SK-MEL-5 (cell line): ENCODE measurements at regions not wholly inside any gene's neighbourhood (a gene's known extent, or its start where the extent isn't known, plus 50 kb on each side); places are given as distances from the start of the nearest gene placed in this dataset.
A peak's percentile ranks its signal among the peaks of the same experiment; 100 is the strongest.
"Not testable (repeated sequence)": the region's sequence is repeated elsewhere in the genome, so short reads cannot be mapped to it uniquely, and the experiment has no call there.

Experiments
- DNase-seq: peaks from one replicate; pipeline ENCODE4 v3.0.0-alpha.2; 2016; ENCODE audit warnings: low read depth, low spot score
- in situ Hi-C: cut with HindIII; loops from 2 replicates; pipeline ENCODE4 v1.10.0; 2016; ENCODE audit warnings: low sequenced_read_pairs, high pct_unique_total_duplicates, low pct_unique_long_range_greater_than_20kb

DNA sequence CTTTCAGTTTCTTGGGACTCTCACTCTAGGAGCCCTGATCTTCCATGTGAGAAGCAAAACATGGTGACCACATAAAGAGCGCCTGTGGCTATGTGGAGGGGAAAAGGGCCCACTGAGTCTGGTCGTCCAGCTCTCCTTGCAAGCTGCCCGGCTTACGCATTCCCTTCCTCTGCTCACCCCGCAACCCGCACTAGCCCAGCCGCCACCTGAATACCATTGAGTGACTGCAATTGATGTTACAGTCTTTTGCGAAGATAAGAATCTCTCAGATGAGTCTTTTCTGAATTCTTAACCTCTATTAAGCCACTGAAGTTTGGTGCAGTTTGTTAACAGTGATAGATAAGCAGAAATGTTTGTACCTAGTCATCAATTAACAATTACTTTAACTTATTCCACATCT, 589.0 kb upstream of the DPPA4 start:
- DNase-seq: no peak
- in situ Hi-C loops: no loop called here

DNA sequence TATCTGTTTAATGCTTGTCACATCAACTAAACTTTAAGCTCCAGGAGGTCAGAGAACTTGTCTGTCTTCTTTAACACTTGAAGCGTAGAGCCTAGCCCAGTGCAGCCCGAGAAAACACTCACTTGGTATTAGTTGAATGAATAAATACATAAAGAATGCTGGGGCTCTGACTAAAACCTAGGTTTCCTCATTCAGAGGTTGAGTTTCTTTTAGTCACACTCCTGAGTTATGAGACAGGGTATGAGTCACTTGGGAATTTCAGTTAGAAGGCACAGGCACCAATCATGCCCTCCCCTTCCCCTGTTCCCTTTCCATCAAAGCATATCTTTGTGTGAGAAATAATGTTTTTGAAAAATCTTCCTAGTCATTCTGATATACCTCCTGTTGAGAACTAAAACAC, 589.8 kb upstream of the DPPA4 start:
- DNase-seq: peak; percentile 98
- in situ Hi-C loops: no loop called here

DNA sequence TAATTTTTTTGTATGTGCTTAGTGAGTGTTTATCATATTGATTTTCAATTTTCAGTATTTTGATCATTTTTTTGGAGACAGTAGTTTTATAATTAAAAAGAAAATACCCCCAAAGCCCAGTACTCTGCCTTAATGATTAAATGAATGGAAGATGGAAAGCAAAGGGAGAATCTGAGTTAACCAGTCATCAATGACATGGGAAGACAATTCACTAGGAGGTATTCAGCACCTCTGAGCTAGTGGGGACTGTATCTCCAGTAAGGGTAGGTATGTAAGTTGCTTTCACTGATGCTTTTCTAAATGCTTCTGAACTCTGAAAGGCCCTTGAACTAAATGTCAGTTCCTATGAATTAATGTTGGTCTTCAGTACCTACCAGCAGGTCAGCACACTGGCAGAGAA, 590.4 kb upstream of the DPPA4 start:
- in situ Hi-C loops: no loop called here
- DNase-seq: peak; percentile 28

DNA sequence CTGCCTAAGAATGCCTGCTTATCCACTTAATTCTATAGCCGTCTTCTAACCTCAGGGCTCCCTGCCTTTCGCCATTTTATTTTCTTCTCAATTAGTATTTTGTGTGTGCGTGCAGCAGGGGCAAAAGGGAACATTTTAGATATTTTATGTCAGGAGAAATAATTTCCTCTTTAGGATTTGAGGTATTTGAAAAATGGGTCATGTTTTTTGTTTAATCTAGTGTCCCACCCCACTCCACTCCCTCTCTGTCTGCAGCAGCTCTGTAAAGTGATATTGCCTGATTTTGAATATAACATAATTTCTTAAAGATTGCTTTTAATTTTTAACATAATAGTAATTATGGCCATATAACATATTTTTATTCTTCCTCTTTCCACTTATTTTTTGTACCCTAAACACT, 593.2 kb upstream of the DPPA4 start:
- DNase-seq: no peak
- in situ Hi-C loops: no loop called here

DNA sequence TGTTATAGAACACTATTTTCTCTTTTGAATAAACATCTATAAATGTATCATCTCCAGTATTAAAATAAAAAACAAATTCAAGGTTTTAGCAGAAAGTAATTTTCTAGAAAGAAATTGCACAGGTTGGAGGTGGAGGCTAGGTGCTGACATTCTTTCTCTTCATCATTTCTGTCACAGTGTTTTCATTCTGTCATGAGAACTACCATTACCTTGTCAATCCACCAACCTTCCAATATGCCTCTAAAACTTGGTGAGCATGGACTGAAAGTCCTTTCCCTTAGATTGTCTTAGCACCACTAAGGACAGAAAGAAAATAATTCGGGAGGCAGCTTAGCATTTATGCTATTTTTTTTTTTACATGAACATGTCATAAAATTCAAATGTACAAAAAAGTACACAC, 596.2 kb upstream of the DPPA4 start:
- in situ Hi-C loops: no loop called here
- DNase-seq: no peak

DNA sequence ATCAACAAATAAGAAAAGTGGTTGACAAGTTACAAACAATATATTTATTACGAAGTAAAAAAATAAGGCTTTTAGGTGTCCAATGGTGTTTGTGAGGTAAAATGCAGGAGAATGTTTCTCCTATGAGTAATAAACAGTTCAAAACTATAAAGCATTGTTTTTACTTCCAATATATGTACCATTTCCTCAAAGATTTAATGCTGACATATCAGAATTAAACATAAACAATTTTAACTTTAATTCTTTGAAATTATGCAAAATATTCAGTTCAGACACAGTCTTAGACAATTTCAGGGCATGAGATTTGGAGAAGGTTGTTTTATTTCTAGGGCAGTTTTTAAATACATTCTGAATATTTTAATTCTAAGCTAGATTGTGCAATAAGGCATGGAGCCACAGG, 602.5 kb upstream of the DPPA4 start:
- no peak for DNase-seq
- in situ Hi-C loops: no loop called here

DNA sequence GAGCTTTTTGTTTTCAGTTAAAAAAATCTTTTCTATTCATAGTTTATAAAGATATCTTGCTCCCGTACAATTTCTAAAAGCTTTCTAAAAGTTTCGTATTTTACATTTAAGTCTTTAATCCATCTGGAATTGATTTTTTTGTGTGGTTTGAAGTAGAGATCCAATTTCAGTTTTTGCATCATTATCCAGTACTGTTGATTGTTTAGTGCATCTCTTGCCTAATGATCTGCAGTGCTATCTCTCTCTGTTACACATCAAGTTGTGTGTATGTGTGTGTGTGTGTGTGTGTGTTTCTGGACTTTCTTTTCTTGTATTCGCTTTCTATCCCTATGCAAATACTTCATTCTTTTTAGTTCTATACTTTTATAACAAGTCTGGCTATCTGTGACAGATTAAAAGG, 605.8 kb upstream of the DPPA4 start:
- in situ Hi-C loops: no loop called here
- DNase-seq: no peak

DNA sequence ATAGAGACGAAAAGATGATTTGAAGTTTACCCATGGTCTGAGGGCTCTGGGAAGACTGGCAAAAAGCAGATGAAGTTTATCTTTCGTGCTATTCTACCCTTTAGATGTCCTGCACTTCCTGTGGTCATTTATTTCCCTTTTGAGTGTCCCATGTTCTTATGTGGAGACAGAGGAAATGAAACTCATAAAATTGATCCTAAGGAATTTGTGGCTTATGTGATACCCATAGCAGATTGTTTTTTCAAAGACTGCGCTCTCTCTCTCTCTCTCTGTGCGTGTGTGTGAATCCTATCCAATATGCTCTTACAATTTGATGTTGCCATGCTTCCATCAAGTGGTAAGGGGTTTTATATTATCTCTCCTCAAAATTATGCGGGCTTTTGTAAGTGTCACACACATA, 607.5 kb upstream of the DPPA4 start:
- in situ Hi-C loops: no loop called here
- DNase-seq: peak; percentile 55

DNA sequence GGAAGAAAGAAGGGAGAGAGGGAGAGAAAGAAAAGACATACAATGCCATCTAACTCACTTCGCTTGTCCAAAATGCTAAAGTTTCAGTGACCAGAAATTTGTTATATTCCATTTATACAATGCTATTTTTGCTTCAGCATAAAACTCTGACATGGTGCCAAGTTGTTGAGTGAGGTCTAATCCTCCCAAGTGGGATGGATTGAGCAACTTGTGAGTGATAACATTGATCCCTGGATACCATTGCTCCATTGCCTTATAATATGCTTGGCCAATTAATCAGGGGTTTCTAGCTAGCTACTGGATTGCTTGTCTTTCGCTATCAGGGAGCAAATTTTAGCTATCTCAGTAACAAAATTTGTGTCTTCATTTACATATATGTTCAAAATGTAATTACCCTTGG, 615.6 kb upstream of the DPPA4 start:
- DNase-seq: no peak

DNA sequence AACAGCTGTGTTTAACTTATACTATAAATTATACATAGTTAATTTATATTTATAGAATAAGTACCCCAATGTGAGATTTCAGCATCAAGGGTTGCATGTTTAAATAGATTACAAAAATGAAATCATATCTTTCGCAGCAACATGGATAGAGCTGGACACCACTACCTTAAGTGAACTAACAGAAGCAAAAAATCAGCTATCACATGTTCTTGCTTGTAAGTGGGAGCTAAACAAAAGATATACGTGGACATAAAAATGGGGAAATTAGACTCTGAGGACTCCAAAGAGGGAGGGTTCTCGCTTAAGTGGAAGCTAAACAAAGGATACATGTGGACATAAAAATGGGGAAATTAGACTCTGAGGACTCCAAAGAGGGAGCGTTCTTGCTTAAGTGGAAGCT, 626.5 kb upstream of the DPPA4 start:
- DNase-seq: no peak
- in situ Hi-C loops: no loop called here

More for the DNA sequence above, 615.6 kb upstream of the DPPA4 start:
- in situ Hi-C loops: no loop called here

DNA sequence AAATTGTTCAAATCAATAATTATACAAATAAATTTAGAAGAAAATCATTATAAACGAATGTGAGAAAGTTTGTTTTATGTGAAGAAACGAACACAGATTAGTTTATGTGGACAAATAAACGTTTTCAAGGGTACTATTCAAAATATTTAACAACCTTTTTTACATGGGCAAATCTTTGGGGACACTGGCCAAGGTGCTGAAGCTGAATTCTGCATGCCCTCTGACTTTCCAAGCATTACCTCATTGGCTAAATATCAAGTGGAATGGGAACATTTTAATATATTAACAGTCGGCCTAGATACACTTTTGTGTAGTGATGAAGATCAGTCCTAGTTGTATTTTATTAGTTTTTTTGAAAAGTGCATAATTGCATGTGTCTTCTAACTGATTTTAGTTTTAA, 636.4 kb upstream of the DPPA4 start:
- in situ Hi-C loops: no loop called here
- no peak for DNase-seq

DNA sequence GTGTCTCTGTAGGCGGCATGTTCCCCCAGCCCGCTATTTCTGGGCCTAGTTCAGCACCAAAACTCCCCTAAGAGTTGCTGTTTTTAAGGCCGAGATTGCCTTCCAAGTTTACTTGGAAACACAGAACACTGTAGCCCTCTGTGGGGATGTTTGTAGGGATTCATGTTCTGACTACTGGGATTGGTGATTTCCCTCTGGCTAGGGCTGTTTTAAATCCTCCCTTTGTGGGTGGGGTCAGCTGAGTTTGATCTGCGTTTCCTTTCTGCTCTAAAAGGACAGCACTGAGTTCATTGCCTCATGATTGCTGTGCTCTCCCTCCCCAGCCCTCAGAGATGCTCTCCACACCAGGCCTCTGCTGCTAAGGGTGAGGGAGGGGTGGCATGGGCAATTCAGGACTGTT, 640.6 kb upstream of the DPPA4 start:
- peak; percentile 39 for DNase-seq

DNA sequence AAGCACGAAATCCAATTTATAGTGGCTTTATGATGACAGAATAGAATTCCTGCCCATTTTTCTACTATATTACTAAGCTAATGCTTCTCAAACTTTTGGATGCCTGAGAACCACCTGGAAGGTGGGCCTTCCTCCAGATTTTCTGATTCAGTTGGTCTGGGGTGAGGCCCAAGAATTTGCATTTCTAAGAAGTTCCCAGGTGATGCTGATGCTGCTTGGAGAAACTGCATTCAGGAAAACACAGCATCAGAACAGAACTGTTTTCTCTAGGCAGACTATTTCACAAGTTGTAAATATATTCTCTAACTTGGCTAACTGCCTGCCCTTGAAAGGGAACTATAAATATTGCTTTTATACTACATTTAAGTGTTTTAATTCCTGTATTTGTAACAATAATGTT, 644.9 kb upstream of the DPPA4 start:
- no peak for DNase-seq
- in situ Hi-C loops: no loop called here

More for the DNA sequence above, 640.6 kb upstream of the DPPA4 start:
- in situ Hi-C loops: no loop called here

DNA sequence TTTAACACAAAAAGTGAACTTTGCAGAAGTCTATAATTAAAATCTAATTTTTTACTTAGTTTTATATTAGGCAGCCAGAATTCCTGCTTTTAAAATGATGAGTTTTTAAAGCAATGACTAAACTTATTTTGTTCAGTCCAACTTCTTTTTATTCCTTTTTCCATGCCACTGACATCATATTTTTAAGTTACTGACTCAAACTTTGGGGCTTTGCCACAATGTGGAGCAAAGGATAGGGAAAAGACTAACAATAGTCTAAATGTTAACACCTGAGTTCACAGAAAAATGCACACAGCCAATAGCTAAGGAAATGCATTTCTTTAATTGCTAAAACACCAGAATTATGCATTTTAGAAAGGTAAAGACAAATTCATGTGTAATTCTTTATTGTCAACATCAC, 647.6 kb upstream of the DPPA4 start:
- in situ Hi-C loops: no loop called here

DNA sequence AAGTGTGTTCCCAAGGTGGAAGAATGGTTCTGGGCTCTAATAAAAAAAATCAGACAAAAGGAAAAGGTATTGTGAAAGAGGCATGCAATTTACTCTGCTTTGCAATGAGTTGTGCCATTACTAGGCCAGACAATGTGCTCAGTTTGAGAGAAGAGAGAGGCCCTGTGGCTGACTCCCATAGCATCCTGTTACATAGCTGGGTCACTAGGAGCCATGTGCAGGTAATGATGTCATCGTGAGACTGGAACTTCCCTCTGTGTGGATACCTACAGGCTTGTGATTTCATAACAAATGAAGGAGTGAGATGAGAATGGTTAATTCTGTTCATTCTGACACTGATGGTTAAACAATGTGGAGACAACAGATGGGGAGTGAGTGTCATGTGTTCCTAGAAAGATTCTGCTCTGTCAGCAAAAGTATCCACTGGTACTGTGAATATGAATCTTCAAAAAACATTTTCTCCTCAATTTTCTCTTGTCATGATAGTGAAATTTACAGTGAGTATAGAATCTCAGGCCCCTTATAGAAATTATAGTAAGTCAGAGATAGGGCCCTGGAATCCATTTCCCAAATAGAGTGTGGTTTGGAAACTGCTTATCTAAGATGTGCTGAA, 648.7 kb upstream of the DPPA4 start:
- in situ Hi-C loops: no loop called here

More for the DNA sequence above, 647.6 kb upstream of the DPPA4 start:
- DNase-seq: no peak

DNA sequence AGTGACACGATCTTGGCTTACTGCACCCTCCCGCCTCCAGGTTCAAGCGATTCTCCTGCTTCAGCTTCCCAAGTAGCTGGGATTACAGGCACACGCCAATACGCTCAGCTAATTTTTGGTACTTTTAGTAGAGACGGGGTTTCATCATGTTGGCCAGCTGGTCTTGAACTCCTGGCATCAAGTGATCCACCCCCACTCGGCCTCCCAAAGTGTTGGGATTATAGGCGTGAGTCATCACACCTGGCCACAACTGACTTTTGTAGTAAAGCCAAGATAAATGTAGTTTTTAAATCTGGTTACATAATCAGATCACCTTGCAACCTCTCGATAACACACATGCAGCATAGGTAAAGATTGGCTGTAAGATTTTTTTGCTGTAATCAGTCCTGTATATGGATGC, 657.5 kb upstream of the DPPA4 start:
- in situ Hi-C loops: no loop called here
- no peak for DNase-seq

More for the DNA sequence above, 648.7 kb upstream of the DPPA4 start:
- no peak for DNase-seq

DNA sequence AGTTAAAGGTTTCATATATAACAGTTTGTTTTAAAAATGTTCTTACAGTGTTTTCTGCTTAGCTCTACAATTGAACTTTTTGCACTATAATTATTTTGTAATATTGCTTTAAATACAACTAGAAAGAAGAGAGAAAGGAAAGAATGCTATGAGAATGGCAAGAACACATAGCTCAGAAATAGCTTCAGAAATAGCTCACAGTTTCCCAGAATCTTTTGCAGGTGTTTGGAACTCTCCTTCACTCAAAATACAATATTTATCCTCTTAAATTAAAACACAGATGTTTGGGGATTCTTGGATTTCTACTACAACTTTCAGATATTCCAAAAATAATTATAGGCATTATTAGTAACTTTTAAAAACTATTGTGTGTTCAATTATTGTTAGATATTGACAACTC, 658.0 kb upstream of the DPPA4 start:
- DNase-seq: no peak
- in situ Hi-C loops: no loop called here

DNA sequence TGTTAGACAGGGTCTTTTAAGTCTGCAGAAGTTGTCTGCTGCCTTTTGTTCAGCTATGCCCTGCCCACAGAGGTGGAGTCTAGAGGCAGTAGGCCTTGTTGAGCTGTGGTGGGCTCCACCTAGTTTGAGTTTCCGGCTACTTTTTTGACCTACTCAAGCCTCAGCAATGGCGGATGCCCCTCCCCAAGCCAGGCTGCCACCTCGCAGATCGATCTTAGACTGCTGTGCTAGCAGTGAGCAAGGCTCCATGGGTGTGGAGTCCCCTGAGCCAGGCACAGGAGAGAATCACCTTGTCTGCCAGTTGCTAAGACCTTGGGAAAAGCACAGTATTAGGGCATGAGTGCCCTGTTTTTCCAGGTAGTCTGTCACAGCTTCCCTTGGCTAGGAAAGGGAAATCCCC, 664.6 kb upstream of the DPPA4 start:
- DNase-seq, in situ Hi-C loops: not testable (repeated sequence)

DNA sequence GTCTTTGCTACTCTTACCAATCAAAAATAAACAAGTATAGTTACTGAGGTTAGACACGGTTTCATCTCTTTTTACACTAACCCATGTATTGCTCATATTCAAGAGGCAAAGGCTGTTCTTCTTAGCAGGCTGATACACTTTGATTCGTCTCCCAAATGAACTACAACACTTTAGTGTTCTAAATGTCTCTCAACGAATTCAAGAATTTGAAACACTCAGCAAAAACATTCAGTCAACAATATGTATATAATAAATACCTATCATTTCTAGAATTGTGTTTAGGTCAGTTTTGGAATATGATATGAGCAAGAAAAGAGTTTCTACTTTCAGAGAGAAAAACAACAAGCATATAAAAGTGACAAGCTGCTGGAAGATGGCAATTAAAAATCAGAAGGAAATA, 669.6 kb upstream of the DPPA4 start:
- in situ Hi-C loops: no loop called here

More for the DNA sequence above, 669.6 kb upstream of the DPPA4 start:
- no peak for DNase-seq
